Bronchial epithelial cell (primary cell): ENCODE measurements at regions not wholly inside any gene's neighbourhood (a gene's known extent, or its start where the extent isn't known, plus 50 kb on each side); places are given as distances from the start of the nearest gene placed in this dataset.

Experiments
- DNase-seq: peaks from one replicate; pipeline ENCODE4 v3.0.0-alpha.2; 2010; ENCODE audit warnings: low read depth
- FAIRE-seq: peaks from 2 replicates; lab custom pipeline; 2011; peaks lifted over from hg19 to GRCh38; lab: Jason Lieb, UNC
- H3K27me3 ChIP-seq: 2 replicates; pipeline ENCODE4 v1.5.1; 2011; ENCODE audit warnings: low read length; ENCODE audit not compliant: control insufficient read depth, insufficient read depth
- H3K36me3 ChIP-seq: 2 replicates; pipeline ENCODE4 v1.5.1; 2011; ENCODE audit warnings: low read length; ENCODE audit not compliant: control insufficient read depth, insufficient read depth
- H3K4me3 ChIP-seq: 2 replicates; pipeline ENCODE4 v1.5.1; 2011; ENCODE audit warnings: mild to moderate bottlenecking, low read depth, low read length, control low read depth
- TF ChIP-seq, protein P1 (sequence below): IDR thresholded peaks from 2 replicates; pipeline ENCODE4 v1.5.1; 2011; ENCODE audit warnings: mild to moderate bottlenecking, moderate library complexity, low read length, control low read depth, inconsistent platforms; ENCODE audit not compliant: insufficient read depth, severe bottlenecking

DNA sequence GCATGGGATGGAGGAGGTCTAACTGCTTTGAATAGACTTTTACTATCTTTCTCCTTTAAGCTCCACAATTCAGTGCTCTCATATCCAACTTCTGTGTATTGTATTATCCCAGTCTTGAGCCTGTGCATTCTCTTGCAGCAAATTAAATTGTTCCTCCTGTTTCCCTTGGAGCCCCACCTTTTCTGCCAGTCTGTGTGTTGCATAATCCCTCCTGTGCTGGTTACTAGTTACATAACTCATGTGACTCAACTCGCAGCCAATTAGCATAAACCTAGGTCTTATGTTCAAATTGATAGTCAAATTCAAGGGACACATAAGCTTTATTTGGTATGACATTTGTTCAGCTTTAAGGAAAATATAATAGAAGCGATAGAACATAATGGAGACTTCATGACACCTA, 1863.5 kb downstream of the MRPL39 start:
- TF ChIP-seq, protein P1, sequence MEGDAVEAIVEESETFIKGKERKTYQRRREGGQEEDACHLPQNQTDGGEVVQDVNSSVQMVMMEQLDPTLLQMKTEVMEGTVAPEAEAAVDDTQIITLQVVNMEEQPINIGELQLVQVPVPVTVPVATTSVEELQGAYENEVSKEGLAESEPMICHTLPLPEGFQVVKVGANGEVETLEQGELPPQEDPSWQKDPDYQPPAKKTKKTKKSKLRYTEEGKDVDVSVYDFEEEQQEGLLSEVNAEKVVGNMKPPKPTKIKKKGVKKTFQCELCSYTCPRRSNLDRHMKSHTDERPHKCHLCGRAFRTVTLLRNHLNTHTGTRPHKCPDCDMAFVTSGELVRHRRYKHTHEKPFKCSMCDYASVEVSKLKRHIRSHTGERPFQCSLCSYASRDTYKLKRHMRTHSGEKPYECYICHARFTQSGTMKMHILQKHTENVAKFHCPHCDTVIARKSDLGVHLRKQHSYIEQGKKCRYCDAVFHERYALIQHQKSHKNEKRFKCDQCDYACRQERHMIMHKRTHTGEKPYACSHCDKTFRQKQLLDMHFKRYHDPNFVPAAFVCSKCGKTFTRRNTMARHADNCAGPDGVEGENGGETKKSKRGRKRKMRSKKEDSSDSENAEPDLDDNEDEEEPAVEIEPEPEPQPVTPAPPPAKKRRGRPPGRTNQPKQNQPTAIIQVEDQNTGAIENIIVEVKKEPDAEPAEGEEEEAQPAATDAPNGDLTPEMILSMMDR: no peak

DNA sequence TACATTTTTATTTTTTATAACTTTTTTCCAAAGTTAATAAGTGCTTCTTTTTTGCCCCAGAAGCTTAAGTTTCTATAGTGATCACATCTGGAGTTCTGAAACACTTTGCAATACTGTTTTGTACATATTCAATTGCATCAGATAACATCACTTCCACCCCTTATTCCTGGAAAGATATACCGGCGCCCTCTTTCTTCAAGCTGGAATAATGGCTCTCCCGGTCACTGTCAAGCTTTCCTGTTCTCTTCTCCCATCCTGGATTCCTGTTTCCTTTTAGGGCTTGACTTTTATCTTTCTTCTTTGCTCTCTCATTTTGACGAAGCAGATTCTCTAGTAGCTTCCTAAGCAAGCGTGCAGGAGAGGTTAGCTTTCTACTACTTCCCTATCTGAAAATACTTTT, 1866.8 kb downstream of the MRPL39 start:
- Histone ChIP-seq H3K36me3 (no peaks in the 10 kb centered on the region), H3K27me3 (no peaks in the 10 kb centered on the region), H3K4me3 (no peak overlapping the region)
- DNase-seq: no peak
- TF ChIP-seq, protein P1: no peak
- FAIRE-seq: no peak

More for the DNA sequence above, 1863.5 kb downstream of the MRPL39 start:
- no peak overlapping the region for H3K4me3 ChIP-seq
- H3K36me3 ChIP-seq: no peaks in the 10 kb centered on the region
- DNase-seq (no peak), FAIRE-seq (no peak)
- H3K27me3 ChIP-seq: no peaks in the 10 kb centered on the region

DNA sequence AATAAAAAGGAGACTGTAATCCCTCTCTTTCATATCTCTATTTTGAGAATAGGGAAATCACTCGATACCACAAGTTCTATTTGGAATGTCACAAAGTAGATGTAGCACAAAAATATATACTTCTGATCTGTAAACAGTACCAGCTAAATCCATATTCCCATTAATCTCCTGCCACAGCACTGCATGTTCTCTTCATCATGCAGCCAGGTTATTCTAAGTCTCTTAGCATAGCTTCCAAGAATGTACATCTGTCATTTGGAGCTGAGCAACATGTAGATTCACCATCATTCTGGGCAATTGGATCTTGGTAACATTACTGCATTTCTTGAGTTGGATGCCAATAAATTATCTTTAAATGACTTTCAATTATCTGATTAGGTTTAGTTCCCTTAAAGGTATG, 1874.5 kb downstream of the MRPL39 start:
- Histone ChIP-seq H3K4me3 (no peak overlapping the region), H3K27me3 (no peaks in the 10 kb centered on the region), H3K36me3 (no peaks in the 10 kb centered on the region)
- FAIRE-seq (no peak), DNase-seq (no peak)
- TF ChIP-seq, protein P1: no peak

DNA sequence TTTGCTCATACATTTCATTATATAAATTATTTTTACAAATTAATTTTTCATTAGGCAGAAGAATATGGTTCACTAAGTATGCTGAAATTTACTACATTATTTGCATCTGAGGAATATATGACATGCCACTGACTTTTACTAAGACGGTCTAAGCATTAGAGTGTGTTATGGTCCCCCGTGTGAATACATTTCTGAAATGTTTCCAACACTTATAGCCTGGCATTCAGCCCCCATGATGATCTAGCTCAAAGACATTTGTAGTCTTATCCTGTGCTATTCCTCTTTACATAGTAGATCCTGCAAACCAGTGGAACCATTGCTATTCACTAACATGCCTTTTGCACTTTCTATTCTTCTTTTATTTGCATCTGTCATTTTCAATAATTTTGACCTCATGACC, 1878.0 kb downstream of the MRPL39 start:
- FAIRE-seq (no peak), DNase-seq (no peak)
- no peak overlapping the region for H3K4me3 ChIP-seq
- no peaks in the 10 kb centered on the region for H3K27me3 ChIP-seq
- TF ChIP-seq, protein P1: no peak
- no peaks in the 10 kb centered on the region for H3K36me3 ChIP-seq

DNA sequence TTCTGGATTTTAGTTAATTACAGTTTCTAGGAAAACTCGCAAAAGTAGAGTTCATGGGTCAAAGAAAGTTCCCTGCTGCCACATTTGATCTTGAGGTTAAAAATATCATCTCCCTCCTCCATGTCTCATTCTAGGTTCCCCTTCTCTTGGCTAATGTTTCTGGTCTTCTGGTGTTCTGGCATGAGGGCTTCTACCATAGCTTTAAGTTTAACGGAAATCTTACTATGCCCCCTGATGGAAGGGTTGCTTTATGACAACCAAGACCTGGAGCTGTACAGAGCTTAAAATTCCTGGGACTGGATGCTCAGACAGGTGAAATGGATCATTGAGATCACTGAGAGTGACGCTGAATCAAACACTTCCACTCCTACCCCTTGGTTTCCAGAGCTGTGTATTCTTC, 1881.7 kb downstream of the MRPL39 start:
- TF ChIP-seq, protein P1: no peak
- Histone ChIP-seq H3K4me3 (no peak overlapping the region), H3K36me3 (no peaks in the 10 kb centered on the region), H3K27me3 (no peaks in the 10 kb centered on the region)
- FAIRE-seq (no peak), DNase-seq (no peak)
